HEK293 (cell line): ENCODE measurements at regions not wholly inside any gene's neighbourhood (a gene's known extent, or its start where the extent isn't known, plus 50 kb on each side); places are given as distances from the start of the nearest gene placed in this dataset.

Experiments used
- CTCF ChIP-seq: fragments of 450-650 bp; formaldehyde crosslinking; IDR thresholded peaks from 2 replicates; pipeline ENCODE4 v1.5.1; 2016; ENCODE audit warnings: missing biosample characterization, missing genetic modification characterization
- FEZF1 ChIP-seq: fragments of 450-650 bp; formaldehyde crosslinking; IDR thresholded peaks from 2 replicates; pipeline ENCODE4 v1.5.1; 2016; ENCODE audit warnings: missing biosample characterization, missing genetic modification characterization
- PATZ1 ChIP-seq: fragments of 450-650 bp; formaldehyde crosslinking; IDR thresholded peaks from 2 replicates; pipeline ENCODE4 v1.5.1; 2016; ENCODE audit warnings: missing biosample characterization, missing genetic modification characterization
- REST ChIP-seq: fragments of 450-650 bp; formaldehyde crosslinking; IDR thresholded peaks from 2 replicates; pipeline ENCODE4 v1.5.1; 2016; ENCODE audit warnings: missing biosample characterization, missing genetic modification characterization
- TRIM28 ChIP-seq: IDR thresholded peaks from 2 replicates; pipeline ENCODE4 v1.6.1; 2011; ENCODE audit warnings: low read length, control low read depth, borderline replicate concordance
- YY1 ChIP-seq: fragments of 450-650 bp; formaldehyde crosslinking; IDR thresholded peaks from 2 replicates; pipeline ENCODE4 v1.5.1; 2018; ENCODE audit warnings: missing biosample characterization, missing genetic modification characterization
- ZBTB11 ChIP-seq: fragments of 450-650 bp; formaldehyde crosslinking; conservative IDR thresholded peaks from 2 replicates; pipeline ENCODE4 v1.5.1; 2016; ENCODE audit warnings: low read depth, missing biosample characterization, missing genetic modification characterization
- ZBTB21 ChIP-seq: fragments of 450-650 bp; formaldehyde crosslinking; IDR thresholded peaks from 2 replicates; pipeline ENCODE4 v1.5.1; 2017; ENCODE audit warnings: missing biosample characterization, missing genetic modification characterization
- ZNF398 ChIP-seq: fragments of 450-650 bp; formaldehyde crosslinking; IDR thresholded peaks from 2 replicates; pipeline ENCODE4 v1.5.1; 2017; ENCODE audit warnings: missing biosample characterization, missing genetic modification characterization
- ZNF768 ChIP-seq: fragments of 450-650 bp; formaldehyde crosslinking; IDR thresholded peaks from 2 replicates; pipeline ENCODE4 v1.5.1; 2018; ENCODE audit warnings: missing biosample characterization, mild to moderate bottlenecking, missing genetic modification characterization
- ZSCAN16 ChIP-seq: fragments of 450-650 bp; formaldehyde crosslinking; IDR thresholded peaks from 2 replicates; pipeline ENCODE4 v1.5.1; 2016; ENCODE audit warnings: missing biosample characterization, missing genetic modification characterization

- TF ChIP-seq YY1 (tag by site-specific recombination) (no peak), CTCF (tag by site-specific recombination) (no peak), TRIM28 (no peak), ZBTB21 (tag by site-specific recombination) (no peak), FEZF1 (tag by site-specific recombination) (no peak), ZBTB11 (tag by site-specific recombination) (no peak), PATZ1 (no peak), ZSCAN16 (tag by site-specific recombination) (no peak), ZNF398 (tag by site-specific recombination) (no peak), REST (tag by site-specific recombination) (no peak), ZNF768 (tag by site-specific recombination) (no peak)
Observed at GRCh38 chr4:3354455-3354811, 61.6 kb downstream of the RGS12 start.
